CD4-positive, alpha-beta T cell treated with Interleukin-6 at 100 ng/mL for 8 hours (primary cell): ENCODE measurements at regions not wholly inside any gene's neighbourhood (a gene's known extent, or its start where the extent isn't known, plus 50 kb on each side); places are given as distances from the start of the nearest gene placed in this dataset.

Source experiments
- DNase-seq: peaks from one replicate; pipeline ENCODE4 v3.0.0-alpha.2; 2020; ENCODE audit warnings: mixed read lengths, low spot score

- DNase-seq = no peak
These were observed 152.8 kb downstream of the BCL11A start for GRCh38 chr2:60400462-60401246.

DNA sequence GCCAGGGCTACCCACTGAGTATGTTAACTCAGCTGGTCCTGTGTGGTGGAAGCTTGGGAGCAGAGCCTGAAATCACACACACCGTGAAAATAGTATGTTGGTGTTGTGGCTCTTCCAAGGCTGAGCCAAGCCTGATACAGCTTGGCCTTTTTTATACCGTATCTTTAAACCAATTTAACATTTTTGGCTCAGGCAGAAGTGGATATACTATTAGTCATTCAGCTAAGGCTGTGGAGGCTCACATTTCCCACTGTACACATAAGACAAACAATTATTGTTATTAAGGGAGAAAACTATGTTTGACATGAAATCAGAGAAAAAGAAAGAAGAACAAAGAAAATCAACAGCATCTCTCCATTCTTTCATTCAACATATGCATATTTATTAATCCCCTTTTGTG, 159.0 kb downstream of the BCL11A start:
- DNase-seq = no peak

- no peak for DNase-seq
These were observed 161.6 kb downstream of the BCL11A start for GRCh38 chr2:60391649-60392375.

GRCh38 chr2:60391230-60391629, 162.2 kb downstream of the BCL11A start:
- no peak for DNase-seq

- DNase-seq = no peak
These were observed 167.0 kb downstream of the BCL11A start for GRCh38 chr2:60386436-60386835.

GRCh38 chr2:60385648-60386047, 167.8 kb downstream of the BCL11A start:
- DNase-seq = no peak

GRCh38 chr2:60383401-60384143, 169.9 kb downstream of the BCL11A start:
- no peak for DNase-seq

DNA sequence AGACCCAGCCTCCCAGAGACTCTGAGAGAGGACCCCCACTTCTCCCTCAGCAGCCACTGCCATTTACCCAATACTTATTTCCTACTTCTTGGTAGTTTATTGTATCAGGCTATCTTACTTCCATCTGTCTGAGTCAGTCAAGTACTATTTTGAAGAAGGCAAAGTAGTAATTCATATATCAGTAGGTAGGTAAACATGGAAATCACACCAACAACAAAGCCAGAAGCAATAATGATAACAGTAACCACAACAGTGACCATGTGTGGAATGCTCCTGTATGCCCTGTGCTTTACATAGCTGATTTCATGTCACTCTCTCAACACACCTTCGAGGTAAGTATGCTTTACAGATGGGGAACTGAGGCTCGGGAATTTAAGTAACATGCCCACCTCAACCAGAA, 173.0 kb downstream of the BCL11A start:
- DNase-seq = no peak

- no peak for DNase-seq
These were observed 173.8 kb downstream of the BCL11A start for GRCh38 chr2:60379684-60380083.

GRCh38 chr2:60379216-60379615, 174.2 kb downstream of the BCL11A start:
- no peak for DNase-seq

GRCh38 chr2:60377825-60378224, 175.6 kb downstream of the BCL11A start:
- no peak for DNase-seq

- DNase-seq = no peak
These were observed 177.2 kb downstream of the BCL11A start for GRCh38 chr2:60376252-60376651.

GRCh38 chr2:60371681-60372080, 181.8 kb downstream of the BCL11A start:
- no peak for DNase-seq

- DNase-seq = no peak
These were observed 182.2 kb downstream of the BCL11A start for GRCh38 chr2:60371219-60371618.

DNA sequence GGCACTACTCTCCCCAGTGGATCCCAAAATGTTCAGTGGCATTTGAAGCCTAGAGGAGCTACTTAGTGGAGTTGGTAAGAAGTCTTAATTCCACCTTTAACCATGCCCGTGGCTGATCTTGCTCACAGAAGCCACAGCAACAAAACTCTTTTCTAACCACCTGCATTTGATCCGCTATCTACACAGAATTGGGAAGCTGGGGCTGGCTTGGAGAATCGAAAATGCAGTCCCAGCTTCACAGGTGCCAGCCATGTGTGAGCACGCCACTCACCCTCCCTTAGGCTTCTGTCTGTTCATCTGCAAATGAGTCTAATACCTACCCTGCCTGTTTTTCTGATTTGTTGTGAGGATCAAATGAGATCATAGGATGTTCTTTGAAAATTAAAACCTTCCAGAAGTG, 182.6 kb downstream of the BCL11A start:
- DNase-seq = no peak

GRCh38 chr2:60368456-60368855, 185.0 kb downstream of the BCL11A start:
- no peak for DNase-seq

GRCh38 chr2:60366135-60366712, 187.2 kb downstream of the BCL11A start:
- no peak for DNase-seq

- no peak for DNase-seq
These were observed 187.9 kb downstream of the BCL11A start for GRCh38 chr2:60365556-60365955.

DNA sequence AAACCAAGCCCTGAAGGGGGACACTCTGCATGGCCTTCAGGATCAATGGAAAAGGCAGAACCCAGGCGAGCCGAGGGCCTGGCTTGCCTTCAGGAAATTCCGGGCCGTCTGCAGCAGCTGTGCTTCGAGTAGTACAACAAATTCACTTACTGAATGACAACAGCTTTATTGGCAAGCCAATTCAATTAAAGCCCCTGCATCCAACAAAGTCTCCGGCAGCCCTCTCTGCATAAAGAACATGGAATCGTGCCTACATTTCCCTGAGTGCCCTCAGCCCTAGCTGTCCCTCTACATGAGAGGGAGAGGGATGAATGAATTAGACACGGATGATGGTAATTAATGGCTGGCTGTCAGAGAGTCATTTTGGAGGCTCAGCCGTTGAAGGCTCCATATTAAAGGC, 189.0 kb downstream of the BCL11A start:
- no peak for DNase-seq

DNA sequence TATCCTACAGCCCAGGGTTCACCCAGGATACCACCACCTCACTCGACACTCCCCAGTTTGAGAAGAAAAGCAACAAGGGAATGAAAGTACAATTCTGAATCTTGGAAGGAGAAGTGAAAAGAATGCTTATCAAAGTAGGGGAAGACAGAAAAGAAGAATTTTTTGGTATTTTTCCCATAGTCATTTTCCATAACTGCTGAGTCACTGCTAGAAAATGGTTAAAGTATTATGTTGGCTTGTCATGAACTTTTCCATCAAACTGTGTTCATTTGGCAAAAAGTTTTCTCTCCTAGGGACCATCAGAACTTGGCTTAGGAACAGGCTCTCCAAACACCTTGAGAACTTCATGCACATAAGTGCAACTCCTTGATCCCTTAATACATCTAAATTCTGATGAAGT, 192.0 kb downstream of the BCL11A start:
- no peak for DNase-seq

DNA sequence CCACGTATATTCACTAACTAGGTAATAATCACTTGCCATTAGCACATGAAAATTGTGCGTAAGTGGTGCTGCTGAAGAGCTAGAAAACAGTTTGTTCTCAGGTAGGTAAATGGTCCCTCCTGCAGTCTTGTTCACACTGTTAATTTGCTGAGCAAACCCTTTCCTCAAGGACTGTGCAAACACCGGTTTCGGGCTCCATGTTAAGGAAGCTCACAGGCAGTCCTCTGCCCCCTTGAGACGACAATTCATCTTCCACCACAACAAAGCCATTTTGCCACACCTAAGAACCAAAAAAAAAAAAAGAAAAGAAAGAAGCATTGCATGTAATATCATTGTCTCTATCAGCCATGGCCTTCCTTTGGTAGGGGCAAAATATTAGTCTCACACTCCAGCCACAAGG, 193.9 kb downstream of the BCL11A start:
- DNase-seq = no peak

- DNase-seq = no peak
These were observed 195.0 kb downstream of the BCL11A start for GRCh38 chr2:60358476-60358875.

GRCh38 chr2:60357996-60358395, 195.5 kb downstream of the BCL11A start:
- DNase-seq = no peak
